IPS DF 19.7 (cell line): ENCODE measurements at regions not wholly inside any gene's neighbourhood (a gene's known extent, or its start where the extent isn't known, plus 50 kb on each side); places are given as distances from the start of the nearest gene placed in this dataset.
"Not testable (repeated sequence)": the region's sequence is repeated elsewhere in the genome, so short reads cannot be mapped to it uniquely, and the experiment has no call there.

Experiments
- DNase-seq: peaks from one replicate; pipeline ENCODE4 v3.0.0-alpha.2; 2013; ENCODE audit warnings: low read depth, low spot score

DNA sequence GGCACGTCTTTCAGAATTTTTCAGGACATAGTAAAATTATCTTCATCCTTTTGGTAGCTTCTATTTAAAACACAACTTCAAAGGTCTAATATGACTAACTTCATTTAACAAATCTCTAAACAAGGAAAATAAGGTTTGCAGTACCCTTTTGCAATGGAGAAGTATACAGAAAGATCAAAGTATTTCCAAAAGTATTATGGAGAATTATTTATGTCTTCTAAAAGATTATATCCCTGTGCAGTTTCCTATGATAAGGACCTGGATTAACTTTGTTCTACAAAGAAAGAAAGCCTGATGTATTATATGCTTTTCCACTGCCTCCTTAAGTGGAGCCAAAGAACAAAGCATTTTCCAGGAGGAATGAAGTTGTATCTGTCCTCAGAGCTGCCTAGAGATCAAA is 353.0 kb upstream of the RUNX1 start:
- no peak for DNase-seq

DNA sequence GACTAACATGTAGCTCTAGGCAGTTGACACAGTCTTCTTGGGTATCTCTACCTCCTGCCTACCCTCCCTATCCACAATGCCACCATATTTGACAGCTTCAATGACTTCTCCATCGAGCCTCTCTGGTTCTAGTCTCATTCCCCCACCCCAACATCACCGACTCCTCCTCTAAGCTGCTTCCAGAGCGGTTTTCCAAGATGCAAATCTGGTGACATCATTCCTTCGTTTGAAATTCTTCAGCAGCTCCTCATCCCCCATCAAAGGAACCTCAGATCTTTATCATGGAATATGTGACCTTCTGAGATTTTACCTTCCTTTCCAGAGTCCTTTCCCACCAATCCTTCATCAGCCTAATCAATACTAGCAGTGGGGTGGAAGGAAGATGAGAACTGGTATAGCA is 352.4 kb upstream of the RUNX1 start:
- DNase-seq, result no peak

DNA sequence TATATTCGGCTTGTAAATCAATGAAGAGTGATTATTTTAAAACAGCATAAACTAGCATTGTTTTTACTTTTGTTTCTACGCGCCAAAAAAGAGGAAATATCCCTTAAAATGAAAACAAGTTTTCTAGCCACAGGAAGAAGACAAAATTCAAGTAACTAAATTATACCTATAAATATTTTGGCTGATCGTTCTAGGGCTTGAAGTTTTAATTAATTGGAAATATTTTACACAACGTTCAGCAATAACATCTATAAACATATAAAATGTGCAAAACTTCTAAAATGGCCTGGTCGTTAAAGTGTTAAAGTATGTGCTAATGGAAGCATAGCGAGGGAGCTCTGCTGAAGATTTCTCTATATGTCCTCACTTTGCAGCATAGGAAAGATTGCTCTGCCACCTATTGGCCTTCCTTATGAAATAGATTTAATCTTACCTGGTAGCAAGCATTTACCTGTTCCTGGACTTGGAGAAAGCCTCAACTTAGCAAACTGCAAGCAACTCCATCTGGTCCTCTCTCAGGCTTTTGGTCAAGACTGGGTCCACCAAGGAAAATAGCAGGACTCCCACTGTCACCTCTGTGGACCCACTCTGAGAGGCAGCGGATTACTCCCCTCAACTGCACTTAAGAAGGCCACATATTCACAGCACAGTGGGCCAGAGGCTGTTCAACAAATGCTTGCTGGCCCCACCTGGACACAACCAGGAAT is 351.3 kb upstream of the RUNX1 start:
- peak; percentile 30 for DNase-seq

- DNase-seq, result no peak
Measured at GRCh38 chr21:35399706-35400105, 350.6 kb upstream of the RUNX1 start.

GRCh38 chr21:35399002-35399530 is 350.0 kb upstream of the RUNX1 start:
- no peak for DNase-seq

- DNase-seq, result no peak
Measured at GRCh38 chr21:35398346-35398982, 349.4 kb upstream of the RUNX1 start.

DNA sequence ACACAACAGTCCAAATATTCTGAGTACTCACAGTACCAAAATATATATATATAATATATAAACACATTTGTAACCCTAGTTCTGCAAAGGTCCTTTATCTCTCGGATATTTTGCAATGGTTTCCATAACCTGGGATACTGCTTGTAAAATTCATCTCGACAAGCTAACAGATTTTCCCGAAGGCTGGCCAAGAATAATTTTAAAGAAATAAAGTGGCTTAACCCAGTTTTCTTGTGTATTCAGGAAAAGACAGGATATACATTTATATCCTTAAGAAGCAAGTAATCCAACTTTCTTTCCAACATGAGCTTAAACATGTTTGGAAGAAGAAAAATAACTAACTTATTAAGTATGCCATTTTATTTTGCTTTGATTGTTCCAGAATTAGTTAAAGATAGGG is 348.7 kb upstream of the RUNX1 start:
- no peak for DNase-seq

- no peak for DNase-seq
Measured at GRCh38 chr21:35396655-35397054, 347.6 kb upstream of the RUNX1 start.

DNA sequence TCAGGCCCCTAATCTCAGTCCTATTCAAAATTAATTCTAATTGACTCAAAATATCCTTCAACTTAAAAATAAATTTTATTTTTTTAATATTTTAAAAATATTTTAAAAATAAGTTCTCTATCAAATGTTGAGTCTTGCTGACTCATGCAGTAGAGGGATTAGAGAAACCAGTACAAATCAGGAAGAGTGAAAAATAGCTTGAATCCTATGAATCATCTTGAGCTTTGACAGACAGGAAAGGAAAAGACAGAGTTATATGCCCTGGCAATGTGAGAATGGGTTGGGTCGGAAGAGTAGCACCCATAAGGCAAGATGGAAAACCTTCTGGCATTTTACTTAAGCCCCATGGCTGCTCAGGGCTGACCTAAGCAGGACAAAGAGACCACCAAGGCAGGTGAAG is 346.6 kb upstream of the RUNX1 start:
- DNase-seq, result no peak

GRCh38 chr21:35394634-35395369 is 345.7 kb upstream of the RUNX1 start:
- no peak for DNase-seq

DNA sequence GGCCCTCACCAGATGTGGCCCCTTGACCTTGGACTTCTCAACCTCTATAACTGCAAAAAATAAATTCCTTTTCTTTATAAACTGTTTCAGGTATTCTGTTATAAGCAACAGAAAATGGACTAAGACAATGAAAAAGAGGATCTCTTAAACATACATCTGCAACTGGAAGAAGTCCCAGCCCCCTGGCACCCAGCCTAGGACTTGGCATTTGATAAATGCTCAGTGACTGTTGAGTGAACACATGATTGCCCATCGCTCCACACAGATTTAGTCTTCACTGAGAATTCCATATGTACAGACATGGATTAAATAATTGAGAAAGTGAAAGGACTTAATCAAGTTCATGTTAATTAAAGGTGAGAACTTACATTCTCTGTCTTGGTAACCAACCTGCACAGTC is 344.9 kb upstream of the RUNX1 start:
- DNase-seq, result no peak

DNA sequence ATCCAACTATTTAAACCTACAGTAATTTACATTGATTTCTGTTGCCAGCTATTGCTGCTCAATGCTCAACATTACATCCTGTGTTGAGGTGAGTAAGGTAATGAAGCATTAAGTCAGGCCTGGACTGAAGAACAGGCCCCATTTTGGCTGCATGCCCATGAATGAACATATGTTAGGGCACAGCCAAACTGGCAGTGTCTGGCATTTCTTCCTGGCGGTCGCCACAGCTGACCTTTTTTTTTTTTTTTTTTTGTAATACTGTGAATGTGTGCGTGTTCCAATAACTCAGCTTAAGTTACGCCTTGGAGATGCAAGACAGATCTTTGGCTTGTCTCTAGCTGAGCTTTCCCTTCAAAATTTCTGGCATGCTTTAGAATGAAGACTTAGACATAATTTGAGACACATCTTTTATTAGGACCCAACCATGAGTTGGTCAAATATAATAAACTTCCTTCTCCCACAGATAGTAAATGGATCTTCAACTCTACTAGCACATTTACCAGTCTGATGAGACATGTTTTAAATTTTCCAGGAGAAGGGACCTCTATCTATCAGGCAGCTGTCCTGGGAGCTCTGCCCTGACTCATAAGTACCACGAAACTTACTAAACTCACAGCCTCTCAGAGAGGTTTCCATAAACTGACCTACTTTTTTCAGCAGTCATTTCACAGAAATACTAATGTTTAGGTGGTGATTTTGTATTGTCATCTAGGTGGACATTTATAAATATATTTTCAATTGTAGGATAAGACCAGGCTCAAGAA is 341.1 kb upstream of the RUNX1 start:
- no peak for DNase-seq

- no peak for DNase-seq
Measured at GRCh38 chr21:35386491-35387079, 337.5 kb upstream of the RUNX1 start.

- DNase-seq, result no peak
Measured at GRCh38 chr21:35384375-35384774, 335.3 kb upstream of the RUNX1 start.

DNA sequence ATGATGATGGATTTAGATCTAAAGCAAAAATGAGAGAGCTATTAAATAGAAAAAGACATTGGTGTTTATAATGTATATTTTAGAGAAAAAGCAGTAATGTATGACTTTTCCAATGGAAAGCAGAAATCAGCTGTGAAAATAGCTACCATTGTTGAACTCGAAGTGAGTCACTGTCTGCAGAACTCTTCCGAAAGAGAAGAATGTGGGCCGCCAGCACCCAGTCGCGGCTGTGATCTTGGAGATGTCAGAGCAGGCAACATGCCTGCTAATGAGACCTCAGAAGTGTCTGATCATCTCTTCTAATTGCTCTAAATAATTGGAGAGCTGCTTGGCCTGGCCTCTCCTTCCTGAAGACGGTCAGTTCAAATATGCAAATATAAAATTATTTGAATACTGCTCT is 333.6 kb upstream of the RUNX1 start:
- DNase-seq, result no peak

GRCh38 chr21:35381743-35382310 is 332.7 kb upstream of the RUNX1 start:
- DNase-seq, result no peak

DNA sequence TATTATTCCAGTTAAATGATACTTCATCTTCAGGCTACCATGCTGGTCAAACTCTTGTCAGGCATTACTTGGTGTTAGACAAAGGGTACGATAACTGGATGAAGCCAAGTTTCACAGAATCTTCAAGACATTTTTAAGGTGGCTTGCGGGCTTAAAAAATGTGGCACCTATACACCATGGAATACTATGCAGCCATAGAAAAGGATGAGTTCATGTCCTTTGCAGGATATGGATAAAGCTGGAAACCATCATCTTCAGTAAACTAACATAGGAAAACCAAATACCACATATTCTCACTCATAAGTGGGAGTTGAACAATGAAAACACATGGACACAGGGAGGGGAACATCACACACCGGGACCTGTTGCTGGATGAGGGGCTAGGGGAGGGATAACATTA is 331.2 kb upstream of the RUNX1 start:
- DNase-seq, result not testable (repeated sequence)

GRCh38 chr21:35378881-35379280 is 329.8 kb upstream of the RUNX1 start:
- DNase-seq, result no peak

DNA sequence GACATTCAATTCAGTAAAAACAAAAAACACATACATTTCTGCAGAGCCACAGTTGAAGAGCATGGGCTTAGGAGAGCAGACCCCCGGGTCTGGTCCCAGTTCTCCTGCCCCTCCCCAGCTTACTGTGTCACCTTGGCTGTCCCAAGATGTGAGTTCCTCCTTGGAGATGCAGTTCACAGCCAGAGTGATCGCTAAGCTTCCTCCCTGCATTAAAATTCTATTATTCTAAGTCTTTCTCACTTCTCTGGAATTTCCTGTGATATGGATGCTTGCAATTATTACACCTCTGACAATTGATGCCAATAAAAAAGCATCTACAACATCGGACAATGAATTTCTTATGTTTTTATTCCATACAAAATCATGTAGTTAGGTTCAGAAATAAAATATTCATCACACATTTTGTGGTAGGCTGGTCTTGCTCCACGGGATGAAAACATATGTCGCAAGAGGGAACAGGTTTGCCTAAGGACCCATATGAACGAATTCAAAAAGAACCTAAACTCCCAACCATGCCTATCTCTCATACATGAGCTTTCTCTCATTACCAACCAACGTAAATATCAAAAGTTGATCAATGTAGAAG is 328.5 kb upstream of the RUNX1 start:
- DNase-seq, result no peak

- DNase-seq, result no peak
Measured at GRCh38 chr21:35376406-35377135, 327.5 kb upstream of the RUNX1 start.
